ENCODE measurements at regions not wholly inside any gene's neighbourhood (a gene's known extent, or its start where the extent isn't known, plus 50 kb on each side); places are given as distances from the start of the nearest gene placed in this dataset.
"Not testable (repeated sequence)": the region's sequence is repeated elsewhere in the genome, so short reads cannot be mapped to it uniquely, and the experiment has no call there.

DNA sequence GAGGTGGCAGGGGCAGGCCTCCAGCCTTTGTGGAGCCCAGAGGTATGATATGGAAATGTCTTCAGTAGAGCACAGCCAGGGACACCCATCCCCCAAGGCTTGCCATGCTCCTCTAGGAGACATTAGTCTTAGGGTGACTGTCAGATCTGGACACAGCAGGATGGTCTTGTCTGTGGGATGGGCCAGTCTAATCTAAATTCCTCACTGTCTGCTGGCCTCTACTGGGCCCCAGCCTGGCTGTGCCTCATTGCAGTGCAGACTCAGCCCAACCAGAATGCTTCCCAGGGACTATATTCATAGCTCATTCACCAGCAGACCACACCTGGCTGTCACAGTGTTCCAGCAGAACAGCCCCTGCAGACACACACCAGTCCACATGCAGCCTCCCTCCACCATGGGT, 129.5 kb upstream of the MRPS30 start:
- Histone ChIP-seq H3K27me3 (no peaks in the 10 kb centered on the region), H3K27ac (no peak overlapping the region), H3K36me3 (ENCODE audit: low read depth, missing control alignments) (no peaks in the 10 kb centered on the region), H3K9me3 (no peaks in the 10 kb centered on the region), H3K4me1 (no peaks in the 10 kb centered on the region), H3K4me3 (no peak overlapping the region)
- TF ChIP-seq CTCF (IDR thresholded peaks at IDR 0.05) (no peak), POLR2A (IDR thresholded peaks at IDR 0.05) (no peak)
- no peak for DNase-seq
- intact Hi-C loops (cut with DNase I; ENCODE audit: low total_unique reads), result no loop called here

DNA sequence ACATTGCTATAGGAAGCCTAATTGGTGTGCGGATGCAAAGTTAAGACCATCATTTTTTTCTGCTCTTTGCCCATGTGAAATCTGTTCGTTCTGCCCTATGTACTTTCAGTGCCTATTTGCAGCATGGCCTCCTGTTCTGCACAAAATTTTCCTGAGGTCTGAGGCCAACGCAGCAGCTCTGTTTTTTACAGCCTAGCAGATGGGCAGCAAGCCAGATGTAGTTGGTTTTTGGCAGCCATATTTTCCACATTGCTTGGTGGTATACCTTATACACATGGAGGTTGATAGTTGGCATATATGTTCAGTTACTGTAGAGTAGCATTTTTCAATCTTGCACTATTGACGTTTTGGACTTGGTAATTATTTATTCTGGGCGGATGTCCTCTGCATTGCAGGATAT, 133.5 kb upstream of the MRPS30 start:
- Histone ChIP-seq H3K36me3 (ENCODE audit: low read depth, missing control alignments) (no peaks in the 10 kb centered on the region), H3K9me3 (no peaks in the 10 kb centered on the region), H3K4me3 (no peak overlapping the region), H3K27me3 (no peaks in the 10 kb centered on the region), H3K4me1 (no peaks in the 10 kb centered on the region), H3K27ac (no peak overlapping the region)
- 72 to 79% methylated on average over 5 of the region's 5 CpGs for WGBS, 2 donors
- intact Hi-C loops (cut with DNase I; ENCODE audit: low total_unique reads), result no loop called here
- no peak for DNase-seq
- TF ChIP-seq POLR2A (IDR thresholded peaks at IDR 0.05) (no peak), CTCF (IDR thresholded peaks at IDR 0.05) (no peak)

DNA sequence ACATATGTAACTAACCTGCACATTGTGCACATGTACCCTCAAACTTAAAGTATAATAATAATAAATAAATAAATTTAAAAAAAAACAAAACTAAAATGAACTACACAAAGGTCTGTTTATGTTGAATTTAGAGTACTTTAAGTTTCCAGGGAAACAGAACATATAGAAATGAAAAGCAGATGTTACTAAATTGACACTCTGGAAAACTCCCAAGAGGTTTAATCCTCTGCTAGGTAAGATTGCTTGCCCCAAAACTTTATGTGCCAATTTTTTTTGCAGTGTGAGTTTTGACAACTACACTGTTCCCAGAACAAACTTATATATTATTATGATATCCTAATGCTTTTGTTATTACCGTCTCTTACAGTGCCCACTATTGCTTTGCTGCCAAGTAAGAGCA, 134.3 kb upstream of the MRPS30 start:
- 96% methylated on average over 1 of the region's 1 CpG for WGBS, 2 donors
- intact Hi-C loops (cut with DNase I; ENCODE audit: low total_unique reads), result no loop called here
- Histone ChIP-seq H3K36me3 (ENCODE audit: low read depth, missing control alignments) (no peaks in the 10 kb centered on the region), H3K4me3 (no peak overlapping the region), H3K27me3 (no peaks in the 10 kb centered on the region), H3K4me1 (no peaks in the 10 kb centered on the region), H3K27ac (no peak overlapping the region), H3K9me3 (no peaks in the 10 kb centered on the region)
- DNase-seq, result no peak
- TF ChIP-seq POLR2A (IDR thresholded peaks at IDR 0.05) (no peak), CTCF (IDR thresholded peaks at IDR 0.05) (no peak)

- H3K27ac ChIP-seq; H3K4me1 ChIP-seq; H3K36me3 ChIP-seq (ENCODE audit: low read depth, missing control alignments); DNase-seq; H3K4me3 ChIP-seq; intact Hi-C loops (cut with DNase I; ENCODE audit: low total_unique reads); H3K27me3 ChIP-seq; H3K9me3 ChIP-seq: not testable (repeated sequence)
- whole genome bisulfite sequencing, 2 donors, result 89 to 94% methylated on average over 16 of the region's 16 CpGs
Observed at GRCh38 chr5:44668471-44668870, 140.3 kb upstream of the MRPS30 start.

- H3K9me3 ChIP-seq, result no peaks in the 10 kb centered on the region
- DNase-seq, result no peak
- intact Hi-C loops (cut with DNase I; ENCODE audit: low total_unique reads), result no loop called here
- no peak overlapping the region for H3K4me3 ChIP-seq
- TF ChIP-seq POLR2A (IDR thresholded peaks at IDR 0.05), result no peak
- TF ChIP-seq CTCF (IDR thresholded peaks at IDR 0.05), result no peak
- WGBS, 2 donors, result 88 to 91% methylated on average over 6 to 9 of the region's 9 CpGs
- no peaks in the 10 kb centered on the region for H3K4me1 ChIP-seq
- H3K27me3 ChIP-seq, result no peaks in the 10 kb centered on the region
- H3K27ac ChIP-seq, result no peak overlapping the region
- H3K36me3 ChIP-seq (ENCODE audit: low read depth, missing control alignments), result no peaks in the 10 kb centered on the region
Observed at GRCh38 chr5:44665101-44665701, 143.5 kb upstream of the MRPS30 start.

All from testis (tissue), 2 donors.